Neural cell (in vitro differentiated cells): ENCODE measurements at regions not wholly inside any gene's neighbourhood (a gene's known extent, or its start where the extent isn't known, plus 50 kb on each side); places are given as distances from the start of the nearest gene placed in this dataset.

Source experiments
- CTCF ChIP-seq: fragments of 450-650 bp; IDR thresholded peaks from 2 replicates; pipeline ENCODE4 v1.5.1; 2014; ENCODE audit warnings: antibody characterized with exemption, mild to moderate bottlenecking, moderate library complexity; ENCODE audit not compliant: poor library complexity, severe bottlenecking
- EP300 ChIP-seq: fragments of 450-650 bp; conservative IDR thresholded peaks from 2 replicates; pipeline ENCODE4 v1.6.1; 2014; ENCODE audit warnings: antibody characterized with exemption, mild to moderate bottlenecking, moderate library complexity; ENCODE audit not compliant: poor library complexity, severe bottlenecking
- EZH2 ChIP-seq: fragments of 200-600, 300-800 bp; shearing (Covaris generic), sonication (generic); IDR thresholded peaks from 2 replicates; pipeline ENCODE4 v1.6.1; 2014; ENCODE audit warnings: antibody characterized with exemption, low read length, borderline replicate concordance, mild to moderate bottlenecking; ENCODE audit not compliant: insufficient read depth, poor library complexity, severe bottlenecking
- MXI1 ChIP-seq: fragments of 450-650 bp; conservative IDR thresholded peaks from 2 replicates; pipeline ENCODE4 v1.6.1; 2014; ENCODE audit warnings: antibody characterized with exemption, mild to moderate bottlenecking; ENCODE audit not compliant: poor library complexity, severe bottlenecking
- POLR2AphosphoS5 ChIP-seq: IDR thresholded peaks from 2 replicates; pipeline ENCODE4 v1.6.1; 2012
- RAD21 ChIP-seq: fragments of 450-650 bp; conservative IDR thresholded peaks from 2 replicates; pipeline ENCODE4 v1.6.1; 2014; ENCODE audit warnings: antibody characterized with exemption, mild to moderate bottlenecking, moderate library complexity
- SMC3 ChIP-seq: fragments of 450-650 bp; conservative IDR thresholded peaks from 2 replicates; pipeline ENCODE4 v1.6.1; 2014; ENCODE audit warnings: antibody characterized with exemption, mild to moderate bottlenecking, moderate library complexity; ENCODE audit not compliant: poor library complexity
- TAF1 ChIP-seq: IDR thresholded peaks from 2 replicates; pipeline ENCODE4 v1.6.1; 2012; ENCODE audit warnings: low read depth
- TF ChIP-seq, protein P1 (sequence below): IDR thresholded peaks from 2 replicates; pipeline ENCODE4 v1.6.1; 2012; ENCODE audit warnings: borderline replicate concordance

DNA sequence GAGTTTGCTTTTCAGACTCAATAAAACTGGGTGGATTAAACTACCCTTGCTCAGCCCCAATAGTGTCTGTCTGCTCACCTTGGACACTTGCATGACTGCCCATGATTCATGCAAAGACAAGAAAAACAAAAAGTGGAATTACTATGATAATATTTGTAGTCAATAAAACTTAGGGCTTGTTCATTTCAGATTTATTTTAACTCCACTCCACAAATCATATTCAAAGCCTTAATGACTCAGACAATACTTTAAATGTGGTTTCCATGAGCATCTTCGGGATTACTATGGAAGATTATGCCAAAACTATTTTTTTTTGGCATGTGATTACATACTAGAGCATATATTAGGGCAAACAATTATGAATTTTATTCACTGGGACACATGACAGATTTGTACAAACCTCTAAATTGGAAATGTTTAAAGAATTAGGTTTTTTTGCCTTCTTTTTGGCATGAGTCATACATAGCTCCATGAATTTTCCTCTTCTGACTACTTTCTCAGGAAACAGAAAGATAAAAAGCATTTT lies 468.9 kb downstream of the ACTL7B start:
- TF ChIP-seq EZH2, result no peak
- no peak for TF ChIP-seq EP300
- no peak for TF ChIP-seq CTCF
- no peak for TF ChIP-seq TAF1
- TF ChIP-seq, protein P1, sequence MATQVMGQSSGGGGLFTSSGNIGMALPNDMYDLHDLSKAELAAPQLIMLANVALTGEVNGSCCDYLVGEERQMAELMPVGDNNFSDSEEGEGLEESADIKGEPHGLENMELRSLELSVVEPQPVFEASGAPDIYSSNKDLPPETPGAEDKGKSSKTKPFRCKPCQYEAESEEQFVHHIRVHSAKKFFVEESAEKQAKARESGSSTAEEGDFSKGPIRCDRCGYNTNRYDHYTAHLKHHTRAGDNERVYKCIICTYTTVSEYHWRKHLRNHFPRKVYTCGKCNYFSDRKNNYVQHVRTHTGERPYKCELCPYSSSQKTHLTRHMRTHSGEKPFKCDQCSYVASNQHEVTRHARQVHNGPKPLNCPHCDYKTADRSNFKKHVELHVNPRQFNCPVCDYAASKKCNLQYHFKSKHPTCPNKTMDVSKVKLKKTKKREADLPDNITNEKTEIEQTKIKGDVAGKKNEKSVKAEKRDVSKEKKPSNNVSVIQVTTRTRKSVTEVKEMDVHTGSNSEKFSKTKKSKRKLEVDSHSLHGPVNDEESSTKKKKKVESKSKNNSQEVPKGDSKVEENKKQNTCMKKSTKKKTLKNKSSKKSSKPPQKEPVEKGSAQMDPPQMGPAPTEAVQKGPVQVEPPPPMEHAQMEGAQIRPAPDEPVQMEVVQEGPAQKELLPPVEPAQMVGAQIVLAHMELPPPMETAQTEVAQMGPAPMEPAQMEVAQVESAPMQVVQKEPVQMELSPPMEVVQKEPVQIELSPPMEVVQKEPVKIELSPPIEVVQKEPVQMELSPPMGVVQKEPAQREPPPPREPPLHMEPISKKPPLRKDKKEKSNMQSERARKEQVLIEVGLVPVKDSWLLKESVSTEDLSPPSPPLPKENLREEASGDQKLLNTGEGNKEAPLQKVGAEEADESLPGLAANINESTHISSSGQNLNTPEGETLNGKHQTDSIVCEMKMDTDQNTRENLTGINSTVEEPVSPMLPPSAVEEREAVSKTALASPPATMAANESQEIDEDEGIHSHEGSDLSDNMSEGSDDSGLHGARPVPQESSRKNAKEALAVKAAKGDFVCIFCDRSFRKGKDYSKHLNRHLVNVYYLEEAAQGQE, result no peak
- TF ChIP-seq POLR2AphosphoS5, result no peak
- no peak for TF ChIP-seq SMC3
- no peak for TF ChIP-seq RAD21
- TF ChIP-seq MXI1, result no peak
